HG03135 (cell line): ENCODE measurements at regions not wholly inside any gene's neighbourhood (a gene's known extent, or its start where the extent isn't known, plus 50 kb on each side); places are given as distances from the start of the nearest gene placed in this dataset.
"Not testable (repeated sequence)": the region's sequence is repeated elsewhere in the genome, so short reads cannot be mapped to it uniquely, and the experiment has no call there.

Experiments used
- ATAC-seq: cut with Tn5 transposase; IDR thresholded peaks from one replicate; pipeline ENCODE4 v1.9.1; 2021; ENCODE audit warnings: mild to moderate bottlenecking, moderate library complexity; ENCODE audit not compliant: unreplicated experiment

- ATAC-seq: no peak
Measured at GRCh38 chr2:126189527-126189926, 466.4 kb upstream of the GYPC start.

GRCh38 chr2:126200538-126200937 lies 455.4 kb upstream of the GYPC start:
- no peak for ATAC-seq

- no peak for ATAC-seq
Measured at GRCh38 chr2:126208266-126208665, 447.7 kb upstream of the GYPC start.

GRCh38 chr2:126212735-126213134 lies 443.2 kb upstream of the GYPC start:
- no peak for ATAC-seq

- ATAC-seq: no peak
Measured at GRCh38 chr2:126219081-126219480, 436.9 kb upstream of the GYPC start.

- no peak for ATAC-seq
Measured at GRCh38 chr2:126220331-126220730, 435.6 kb upstream of the GYPC start.

GRCh38 chr2:126221506-126221905 lies 434.5 kb upstream of the GYPC start:
- no peak for ATAC-seq

- no peak for ATAC-seq
Measured at GRCh38 chr2:126222278-126222677, 433.7 kb upstream of the GYPC start.

GRCh38 chr2:126224776-126225175 lies 431.2 kb upstream of the GYPC start:
- ATAC-seq: no peak

GRCh38 chr2:126227250-126227649 lies 428.7 kb upstream of the GYPC start:
- no peak for ATAC-seq

- no peak for ATAC-seq
Measured at GRCh38 chr2:126228531-126228930, 427.4 kb upstream of the GYPC start.

GRCh38 chr2:126238251-126238650 lies 417.7 kb upstream of the GYPC start:
- no peak for ATAC-seq

GRCh38 chr2:126239320-126239955 lies 416.5 kb upstream of the GYPC start:
- no peak for ATAC-seq

GRCh38 chr2:126241001-126241400 lies 415.0 kb upstream of the GYPC start:
- ATAC-seq: no peak

- ATAC-seq: no peak
Measured at GRCh38 chr2:126241411-126241810, 414.5 kb upstream of the GYPC start.

- no peak for ATAC-seq
Measured at GRCh38 chr2:126244937-126245336, 411.0 kb upstream of the GYPC start.

- no peak for ATAC-seq
Measured at GRCh38 chr2:126253669-126254068, 402.3 kb upstream of the GYPC start.

- ATAC-seq: no peak
Measured at GRCh38 chr2:126264625-126265024, 391.3 kb upstream of the GYPC start.

- ATAC-seq: no peak
Measured at GRCh38 chr2:126269911-126270310, 386.0 kb upstream of the GYPC start.

- no peak for ATAC-seq
Measured at GRCh38 chr2:126270587-126270986, 385.4 kb upstream of the GYPC start.

GRCh38 chr2:126272401-126272800 lies 383.6 kb upstream of the GYPC start:
- ATAC-seq: no peak

- ATAC-seq: no peak
Measured at GRCh38 chr2:126275098-126275497, 380.9 kb upstream of the GYPC start.

GRCh38 chr2:126276268-126276667 lies 379.7 kb upstream of the GYPC start:
- not testable (repeated sequence) for ATAC-seq
